ENCODE measurements at regions not wholly inside any gene's neighbourhood (a gene's known extent, or its start where the extent isn't known, plus 50 kb on each side); places are given as distances from the start of the nearest gene placed in this dataset.

DNA sequence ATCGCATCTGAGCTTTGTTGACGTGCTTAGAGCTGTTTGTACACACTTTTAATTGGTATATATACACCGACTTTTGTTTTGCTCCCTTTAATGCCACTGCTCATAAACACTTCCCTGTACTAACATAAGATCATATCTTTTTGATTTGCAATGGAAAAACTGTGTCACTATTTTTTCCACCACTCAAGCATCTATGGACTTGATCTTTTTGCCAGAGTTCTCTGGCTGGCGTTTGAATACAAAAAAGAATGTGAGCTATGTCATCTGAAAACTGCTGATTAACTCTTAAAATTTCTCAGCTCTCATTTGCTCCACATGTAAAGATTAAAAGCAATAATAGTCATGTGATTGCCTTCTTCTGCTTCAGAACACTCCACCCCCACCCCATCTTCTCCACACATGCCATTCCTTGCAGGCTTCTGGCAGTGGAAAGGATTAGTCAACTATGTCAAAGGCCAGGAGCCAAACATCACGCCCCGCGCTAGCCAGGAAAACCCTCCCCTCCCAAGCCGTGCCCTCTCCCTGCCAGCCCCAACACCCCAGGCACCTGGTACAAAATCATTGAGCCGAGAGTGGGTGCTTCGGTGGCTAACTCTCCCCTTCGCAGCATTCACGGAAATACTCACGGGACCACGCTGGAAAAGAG is 123.4 kb upstream of the MEF2A start:
- TF ChIP-seq, protein P1, sequence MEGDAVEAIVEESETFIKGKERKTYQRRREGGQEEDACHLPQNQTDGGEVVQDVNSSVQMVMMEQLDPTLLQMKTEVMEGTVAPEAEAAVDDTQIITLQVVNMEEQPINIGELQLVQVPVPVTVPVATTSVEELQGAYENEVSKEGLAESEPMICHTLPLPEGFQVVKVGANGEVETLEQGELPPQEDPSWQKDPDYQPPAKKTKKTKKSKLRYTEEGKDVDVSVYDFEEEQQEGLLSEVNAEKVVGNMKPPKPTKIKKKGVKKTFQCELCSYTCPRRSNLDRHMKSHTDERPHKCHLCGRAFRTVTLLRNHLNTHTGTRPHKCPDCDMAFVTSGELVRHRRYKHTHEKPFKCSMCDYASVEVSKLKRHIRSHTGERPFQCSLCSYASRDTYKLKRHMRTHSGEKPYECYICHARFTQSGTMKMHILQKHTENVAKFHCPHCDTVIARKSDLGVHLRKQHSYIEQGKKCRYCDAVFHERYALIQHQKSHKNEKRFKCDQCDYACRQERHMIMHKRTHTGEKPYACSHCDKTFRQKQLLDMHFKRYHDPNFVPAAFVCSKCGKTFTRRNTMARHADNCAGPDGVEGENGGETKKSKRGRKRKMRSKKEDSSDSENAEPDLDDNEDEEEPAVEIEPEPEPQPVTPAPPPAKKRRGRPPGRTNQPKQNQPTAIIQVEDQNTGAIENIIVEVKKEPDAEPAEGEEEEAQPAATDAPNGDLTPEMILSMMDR (IDR thresholded peaks at IDR 0.05): no peak
- TF ChIP-seq POLR2A (IDR thresholded peaks at IDR 0.05): no peak
